ENCODE measurements at regions not wholly inside any gene's neighbourhood (a gene's known extent, or its start where the extent isn't known, plus 50 kb on each side); places are given as distances from the start of the nearest gene placed in this dataset.

- peak overlapping the region; percentile 70 for H2AK9ac ChIP-seq (replicated peaks; ENCODE audit: low read depth, low read length, poor library complexity)
- peak overlapping the region; percentile 24; the same call in 1 of the 2 replicates for H3K27ac ChIP-seq (ENCODE audit: insufficient read depth, low read length)
- peak overlapping the region in 1 of 2 experiments; percentile 81; a peak in 2 of 4 replicates for H4K8ac ChIP-seq (ENCODE audit: low read depth in 2 of 2, low read length in 2 of 2)
- H3K9ac ChIP-seq (ENCODE audit: low read depth, low read length): no peak overlapping the region
- peak overlapping the region; percentile 56 for H3K4ac ChIP-seq (ENCODE audit: low read depth, low read length)
- peak overlapping the region; percentile 85 for H2BK20ac ChIP-seq (ENCODE audit: low read depth, low read length)
- H3K4me2 ChIP-seq (ENCODE audit: low read depth, low read length): peak overlapping the region; percentile 34; the same call in 1 of the 2 replicates
- no peaks in the 10 kb centered on the region for H3K36me3 ChIP-seq (ENCODE audit: control insufficient read depth, insufficient read depth, low read length)
- peaks cover 20% of the 10 kb centered on the region for H3K9me1 ChIP-seq (ENCODE audit: insufficient read depth, low read length)
- TF ChIP-seq POLR2A (IDR thresholded peaks at IDR 0.05; ENCODE audit: low read depth, low read length): no peak
- peak; percentile 7; the same call in 1 of the 2 replicates for TF ChIP-seq BHLHE40 (IDR thresholded peaks at IDR 0.05; ENCODE audit: low read depth, low read length)
- TF ChIP-seq CEBPB (IDR thresholded peaks at IDR 0.05; ENCODE audit: low read depth, low read length): peak; percentile 38; the same call in 1 of the 2 replicates
- TF ChIP-seq NFE2L2 (IDR thresholded peaks at IDR 0.05; ENCODE audit: low read depth, low read length): peak; percentile 15; the same call in 1 of the 2 replicates
- no peak for TF ChIP-seq MAZ (IDR thresholded peaks at IDR 0.05; ENCODE audit: borderline replicate concordance, low read depth, low read length)
- no peak for TF ChIP-seq SMC3 (IDR thresholded peaks at IDR 0.05; ENCODE audit: low read depth, low read length)
- peak; percentile 45; the same call in 1 of the 2 replicates for TF ChIP-seq MAFK (IDR thresholded peaks at IDR 0.05; ENCODE audit: low read depth, low read length)
- no peak for TF ChIP-seq FOS (IDR thresholded peaks at IDR 0.05; ENCODE audit: low read depth, low read length)
- peak overlapping the region; percentile 9; the same call in 1 of the 2 replicates for H4K5ac ChIP-seq (ENCODE audit: low read depth, low read length)
- peak overlapping the region; percentile 62 for H3K14ac ChIP-seq (replicated peaks; ENCODE audit: low read depth, low read length)
- BruUV-seq (replicated peaks): no TSS peak
- no peak overlapping the region for H3K4me3 ChIP-seq (ENCODE audit: insufficient read depth, low read depth, low read length)
- H2AK5ac ChIP-seq (ENCODE audit: low read depth, low read length): peak overlapping the region; percentile 39; the same call in 1 of the 2 replicates
- H4K91ac ChIP-seq (ENCODE audit: insufficient read depth, low read depth, low read length): peak overlapping the region; percentile 63
- H2BK15ac ChIP-seq (ENCODE audit: low read depth, low read length): peak overlapping the region; percentile 37; the same call in 2 of the 3 replicates
- H3K23ac ChIP-seq (ENCODE audit: low read depth, low read length): peak overlapping the region; percentile 15; the same call in 1 of the 2 replicates
- H3K56ac ChIP-seq (ENCODE audit: extremely low read depth, insufficient read depth, low read length): peak overlapping the region; percentile 45; the same call in 1 of the 2 replicates
- peak overlapping the region; percentile 89 for H2BK120ac ChIP-seq (ENCODE audit: low read depth, low read length)
- H3K18ac ChIP-seq (ENCODE audit: low read depth, low read length): peak overlapping the region; percentile 44; the same call in 1 of the 2 replicates
- dilution Hi-C loops (cut with HindIII; ENCODE audit: low sequenced_read_pairs, unreplicated experiment): no loop called here
- POLR2A ChIA-PET (ENCODE audit: unreplicated experiment): no interaction called here
- H2BK5ac ChIP-seq (ENCODE audit: low read depth, low read length, poor library complexity, severe bottlenecking): peak overlapping the region; percentile 91
- peak; percentile 87 for ATAC-seq (ENCODE audit: low read depth)
- H3K79me1 ChIP-seq (ENCODE audit: low read depth in 1 of 2, low read length in 2 of 2): no peaks in the 10 kb centered on the region
- CTCF ChIA-PET: no interaction called here
- H2AFZ ChIP-seq (replicated peaks; ENCODE audit: low read length, poor library complexity): peak overlapping the region; percentile 69
- DNase-seq: peak; percentile 89
- intact Hi-C loops (cut with micrococcal nuclease): loop anchor here (2.0 to 5.0 kb wide), 3 partner anchors 124 to 906 kb away; partner anchors contain the start of gene CDH11
- H3K27me3 ChIP-seq (ENCODE audit: control insufficient read depth, insufficient read depth, low read length): no peaks in the 10 kb centered on the region
- WGBS, 2 experiments (ENCODE audit: extremely low coverage in 2 of 2, insufficient read length in 1 of 2): no CpG with 5 or more reads among the region's 2 CpGs
- peaks cover 9% of the 10 kb centered on the region; the same call in 1 of the 2 replicates for H3K4me1 ChIP-seq (ENCODE audit: control insufficient read depth, insufficient read depth, low read length)
- peaks cover 5% of the 10 kb centered on the region; the same call in 1 of the 2 replicates for H4K20me1 ChIP-seq (ENCODE audit: insufficient read depth, low read length)
- H3K9me3 ChIP-seq (ENCODE audit: control insufficient read depth, insufficient read depth, low read length): peaks cover 4% of the 10 kb centered on the region; the same call in 1 of the 2 replicates
- in situ Hi-C loops (cut with MboI; ENCODE audit: low sequenced_read_pairs): no loop called here
These were observed 337.8 kb upstream of the CDH5 start for GRCh38 chr16:66028510-66029216.
